Osteoblast (primary cell): ENCODE measurements at regions not wholly inside any gene's neighbourhood (a gene's known extent, or its start where the extent isn't known, plus 50 kb on each side); places are given as distances from the start of the nearest gene placed in this dataset.

ENCODE experiments used
- DNase-seq: peaks from one replicate; pipeline ENCODE4 v3.0.0; 2011; ENCODE audit warnings: low spot score, mixed read lengths; ENCODE audit not compliant: insufficient read length; ENCODE audit errors: missing footprints
- H2AFZ ChIP-seq: 2 replicates; pipeline ENCODE4 v1.6.0; 2011; ENCODE audit warnings: mild to moderate bottlenecking, low read length
- H3K27ac ChIP-seq: 2 replicates; pipeline ENCODE4 v1.5.1; 2011; ENCODE audit warnings: mild to moderate bottlenecking, low read depth, low read length, moderate library complexity
- H3K27me3 ChIP-seq: 2 replicates; pipeline ENCODE4 v1.6.0; 2012; ENCODE audit warnings: mild to moderate bottlenecking, control low read depth, inconsistent platforms, low read length, moderate library complexity; ENCODE audit not compliant: insufficient read depth
- H3K36me3 ChIP-seq: 2 replicates; pipeline ENCODE4 v1.5.1; 2011; ENCODE audit warnings: mild to moderate bottlenecking, low read length, control low read depth, moderate library complexity; ENCODE audit not compliant: insufficient read depth
- H3K4me1 ChIP-seq: 2 replicates; pipeline ENCODE4 v1.5.1; 2011; ENCODE audit warnings: mild to moderate bottlenecking, low read length, control low read depth, moderate library complexity; ENCODE audit not compliant: insufficient read depth
- H3K4me2 ChIP-seq: 2 replicates; pipeline ENCODE4 v1.6.0; 2011; ENCODE audit warnings: mild to moderate bottlenecking, low read length; ENCODE audit not compliant: insufficient read depth
- H3K4me3 ChIP-seq: fragments of 200-600 bp; sonication (generic); 3 replicates; pipeline ENCODE4 v1.5.1; 2012; ENCODE audit warnings: mild to moderate bottlenecking, low read length, inconsistent platforms; ENCODE audit not compliant: insufficient read depth
- H3K79me2 ChIP-seq: 2 replicates; pipeline ENCODE4 v1.6.0; 2012; ENCODE audit warnings: mild to moderate bottlenecking, low read length, control low read depth, inconsistent platforms; ENCODE audit not compliant: insufficient read depth
- H3K9me3 ChIP-seq: 2 replicates; pipeline ENCODE4 v1.5.1; 2011; ENCODE audit warnings: low read depth, low read length, control low read depth
- H4K20me1 ChIP-seq: 2 replicates; pipeline ENCODE4 v1.6.0; 2012; ENCODE audit warnings: mild to moderate bottlenecking, low read length, control low read depth; ENCODE audit not compliant: insufficient read depth
- CTCF ChIP-seq: IDR thresholded peaks from 2 replicates; pipeline ENCODE4 v1.5.1; 2011; ENCODE audit warnings: mild to moderate bottlenecking, low read depth, low read length, moderate library complexity; ENCODE audit errors: extremely low read depth

GRCh38 chr11:28491431-28491830 is 383.2 kb downstream of the METTL15 start:
- Histone ChIP-seq H3K9me3 (no peaks in the 10 kb centered on the region), H3K27ac (no peak overlapping the region), H4K20me1 (no peaks in the 10 kb centered on the region), H2AFZ (no peak overlapping the region), H3K79me2 (no peaks in the 10 kb centered on the region), H3K36me3 (no peaks in the 10 kb centered on the region), H3K4me2 (no peak overlapping the region), H3K27me3 (no peaks in the 10 kb centered on the region), H3K4me1 (peaks cover 11% of the 10 kb centered on the region), H3K4me3 (no peak overlapping the region)
- no peak for TF ChIP-seq CTCF
- DNase-seq: no peak

- H3K4me3 ChIP-seq: no peak overlapping the region
- no peaks in the 10 kb centered on the region for H3K79me2 ChIP-seq
- H3K4me2 ChIP-seq: no peak overlapping the region
- no peak for TF ChIP-seq CTCF
- peaks cover 11% of the 10 kb centered on the region for H3K4me1 ChIP-seq
- H3K27ac ChIP-seq: no peak overlapping the region
- no peaks in the 10 kb centered on the region for H3K36me3 ChIP-seq
- no peaks in the 10 kb centered on the region for H4K20me1 ChIP-seq
- DNase-seq: peak; percentile 13
- H3K9me3 ChIP-seq: no peaks in the 10 kb centered on the region
- H3K27me3 ChIP-seq: no peaks in the 10 kb centered on the region
- no peak overlapping the region for H2AFZ ChIP-seq
Measured at GRCh38 chr11:28490773-28491382, 382.7 kb downstream of the METTL15 start.

GRCh38 chr11:28488336-28488735 is 380.1 kb downstream of the METTL15 start:
- no peak overlapping the region for H2AFZ ChIP-seq

More at GRCh38 chr11:28488336-28488735, 380.1 kb downstream of the METTL15 start:
- H3K4me2 ChIP-seq: no peak overlapping the region
- DNase-seq: no peak
- H3K4me1 ChIP-seq: peaks cover 11% of the 10 kb centered on the region
- H3K27me3 ChIP-seq: no peaks in the 10 kb centered on the region
- H3K4me3 ChIP-seq: no peak overlapping the region
- no peak for TF ChIP-seq CTCF
- no peaks in the 10 kb centered on the region for H3K36me3 ChIP-seq
- H3K9me3 ChIP-seq: no peaks in the 10 kb centered on the region
- no peaks in the 10 kb centered on the region for H3K79me2 ChIP-seq
- no peak overlapping the region for H3K27ac ChIP-seq
- no peaks in the 10 kb centered on the region for H4K20me1 ChIP-seq
